ENCODE measurements at regions not wholly inside any gene's neighbourhood (a gene's known extent, or its start where the extent isn't known, plus 50 kb on each side); places are given as distances from the start of the nearest gene placed in this dataset.

GRCh38 chr1:200288226-200288625 lies 121.6 kb downstream of the ZNF281 start:
- TF ChIP-seq CTCF (conservative IDR thresholded peaks at IDR 0.05 in 1 of 2, IDR thresholded peaks at IDR 0.05 in 1 of 2; ENCODE audit: low read depth in 1 of 2, low read length in 2 of 2) (no peak), EZH2 (IDR thresholded peaks at IDR 0.05; ENCODE audit: low read length, missing control alignments) (no peak)

All from fibroblast of lung (primary cell).